NT2/D1 (cell line): ENCODE measurements at regions not wholly inside any gene's neighbourhood (a gene's known extent, or its start where the extent isn't known, plus 50 kb on each side); places are given as distances from the start of the nearest gene placed in this dataset.

Source experiments
- YY1 ChIP-seq: IDR thresholded peaks from 2 replicates; pipeline ENCODE4 v1.6.1; 2011; ENCODE audit not compliant: insufficient read length, insufficient read depth
- ZNF274 ChIP-seq: IDR thresholded peaks from 2 replicates; pipeline ENCODE4 v1.6.1; 2011; ENCODE audit warnings: mild to moderate bottlenecking, low read depth, low read length

DNA sequence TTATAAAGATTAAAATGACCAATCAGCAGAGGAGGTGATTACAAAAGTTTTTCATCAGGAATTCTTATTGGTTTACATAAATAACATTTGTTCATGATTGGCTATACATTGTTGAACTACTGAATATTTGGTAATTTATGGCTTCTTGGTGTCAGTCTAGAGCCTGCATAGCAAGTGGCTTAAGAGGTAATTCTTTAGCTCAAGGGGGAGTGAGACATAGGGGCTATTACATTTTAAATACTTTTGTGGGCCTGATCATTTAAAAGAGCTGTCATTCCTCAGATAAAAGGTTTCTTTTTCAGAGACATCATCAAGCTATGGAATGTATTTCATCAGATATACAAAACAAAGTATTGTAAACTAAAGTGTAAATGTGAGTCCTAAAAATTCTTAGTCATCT lies 373.8 kb downstream of the EPHA4 start:
- TF ChIP-seq YY1 (no peak), ZNF274 (no peak)
